H9 (cell line): ENCODE measurements at regions not wholly inside any gene's neighbourhood (a gene's known extent, or its start where the extent isn't known, plus 50 kb on each side); places are given as distances from the start of the nearest gene placed in this dataset.
"Not testable (repeated sequence)": the region's sequence is repeated elsewhere in the genome, so short reads cannot be mapped to it uniquely, and the experiment has no call there.

Experiments
- DNase-seq: peaks from one replicate; pipeline ENCODE4 v3.0.0-alpha.2; 2017
- H2AFZ ChIP-seq: one replicate; pipeline ENCODE4 v1.6.1; 2013; ENCODE audit warnings: mild to moderate bottlenecking, low read length, control low read depth, moderate library complexity
- H2AK5ac ChIP-seq: 2 replicates; pipeline ENCODE4 v1.6.1; 2013; ENCODE audit warnings: low read length, control low read depth, mixed read lengths; ENCODE audit not compliant: insufficient read length
- H2BK120ac ChIP-seq: one replicate; pipeline ENCODE4 v1.6.1; 2013; ENCODE audit warnings: low read depth, mild to moderate bottlenecking, low read length, control low read depth, inconsistent platforms; ENCODE audit not compliant: poor library complexity, severe bottlenecking
- H2BK12ac ChIP-seq: 2 replicates; pipeline ENCODE4 v1.6.1; 2013; ENCODE audit warnings: low read length, control low read depth, mixed read lengths, low read depth; ENCODE audit not compliant: insufficient read length
- H2BK15ac ChIP-seq: 2 replicates; pipeline ENCODE4 v1.6.1; 2013; ENCODE audit warnings: low read depth, low read length, control low read depth
- H2BK20ac ChIP-seq: one replicate; pipeline ENCODE4 v1.6.1; 2013; ENCODE audit warnings: low read depth, mild to moderate bottlenecking, low read length, control low read depth, inconsistent platforms; ENCODE audit not compliant: poor library complexity, severe bottlenecking
- H2BK5ac ChIP-seq: 2 replicates; pipeline ENCODE4 v1.6.1; 2013; ENCODE audit warnings: low read length, control low read depth, mixed read lengths; ENCODE audit not compliant: insufficient read length
- H3K14ac ChIP-seq: 2 replicates; pipeline ENCODE4 v1.6.1; 2013; ENCODE audit warnings: low read length, control low read depth; ENCODE audit not compliant: insufficient read depth
- H3K18ac ChIP-seq: 2 replicates; pipeline ENCODE4 v1.6.1; 2013; ENCODE audit warnings: low read depth, mild to moderate bottlenecking, mixed read lengths, low read length, control low read depth; ENCODE audit not compliant: insufficient read length
- H3K23ac ChIP-seq: 2 replicates; pipeline ENCODE4 v1.6.1; 2013; ENCODE audit warnings: low read length, control low read depth, mixed read lengths, low read depth; ENCODE audit not compliant: insufficient read length
- H3K23me2 ChIP-seq: 2 replicates; pipeline ENCODE4 v1.6.1; 2013; ENCODE audit warnings: low read depth, mild to moderate bottlenecking, mixed read lengths, low read length, control low read depth; ENCODE audit not compliant: insufficient read length, poor library complexity, severe bottlenecking
- H3K27ac ChIP-seq: 2 replicates; pipeline ENCODE4 v1.5.1; 2013; ENCODE audit warnings: low read length, control low read depth, mixed read lengths, low read depth; ENCODE audit not compliant: insufficient read length
- H3K27me3 ChIP-seq: 2 replicates; pipeline ENCODE4 v1.6.1; 2013; ENCODE audit warnings: low read length, control low read depth, inconsistent platforms; ENCODE audit not compliant: insufficient read depth
- H3K4ac ChIP-seq: 2 replicates; pipeline ENCODE4 v1.6.1; 2013; ENCODE audit warnings: low read depth, mild to moderate bottlenecking, control low read depth, inconsistent platforms, low read length, moderate library complexity
- H3K4me1 ChIP-seq: 2 replicates; pipeline ENCODE4 v1.6.1; 2013; ENCODE audit warnings: low read length, control low read depth, inconsistent platforms; ENCODE audit not compliant: insufficient read depth
- H3K4me2 ChIP-seq: 2 replicates; pipeline ENCODE4 v1.6.1; 2013; ENCODE audit warnings: low read length, control low read depth, mixed read lengths; ENCODE audit not compliant: insufficient read length, insufficient read depth
- H3K56ac ChIP-seq: 2 replicates; pipeline ENCODE4 v1.6.1; 2013; ENCODE audit warnings: low read depth, mild to moderate bottlenecking, mixed read lengths, low read length, control low read depth; ENCODE audit not compliant: insufficient read length
- H3K79me1 ChIP-seq: 2 replicates; pipeline ENCODE4 v1.6.1; 2013; ENCODE audit warnings: low read depth, mild to moderate bottlenecking, moderate library complexity, low read length, control low read depth, inconsistent platforms; ENCODE audit not compliant: insufficient read depth, poor library complexity, severe bottlenecking
- H3K79me2 ChIP-seq: 2 replicates; pipeline ENCODE4 v1.6.1; 2013; ENCODE audit warnings: low read length, control low read depth, inconsistent platforms; ENCODE audit not compliant: insufficient read depth
- H3K9ac ChIP-seq: 2 replicates; pipeline ENCODE4 v1.6.1; 2013; ENCODE audit warnings: low read length, control low read depth, mixed read lengths; ENCODE audit not compliant: insufficient read length; ENCODE audit errors: extremely low read depth
- H3K9me3 ChIP-seq: one replicate; pipeline ENCODE4 v1.6.1; 2013; ENCODE audit warnings: low read depth, low read length, inconsistent platforms; ENCODE audit not compliant: control insufficient read depth
- H3T11ph ChIP-seq: one replicate; pipeline ENCODE4 v1.6.1; 2013; ENCODE audit warnings: mild to moderate bottlenecking, low read length, control low read depth, inconsistent platforms
- H4K20me1 ChIP-seq: one replicate; pipeline ENCODE4 v1.6.1; 2013; ENCODE audit not compliant: control insufficient read depth, insufficient read length, insufficient read depth
- H4K5ac ChIP-seq: 2 replicates; pipeline ENCODE4 v1.6.1; 2013; ENCODE audit warnings: low read depth, mild to moderate bottlenecking, mixed read lengths, low read length, control low read depth; ENCODE audit not compliant: insufficient read length
- H4K8ac ChIP-seq: replicated peaks from 2 replicates; pipeline ENCODE4 v1.6.1; 2013; ENCODE audit warnings: low read length, control low read depth, mixed read lengths, low read depth; ENCODE audit not compliant: insufficient read length
- H4K91ac ChIP-seq: 2 replicates; pipeline ENCODE4 v1.6.1; 2013; ENCODE audit warnings: low read depth, mild to moderate bottlenecking, moderate library complexity, mixed read lengths, low read length, control low read depth; ENCODE audit not compliant: insufficient read length
- H3K27ac Mint-ChIP-seq, 3 experiments: 2 replicates in 2 of 3; 3 replicates in 1 of 3; pipeline ENCODE4 v1.8.0; 2020 to 2021; ENCODE audit warnings: mixed read lengths in 3 of 3, mild to moderate bottlenecking in 1 of 3, moderate library complexity in 1 of 3
- H3K27me3 Mint-ChIP-seq: 2 replicates; pipeline ENCODE4 v1.8.0; 2021; ENCODE audit warnings: low read depth, mild to moderate bottlenecking, moderate library complexity, mixed read lengths
- H3K36me3 Mint-ChIP-seq, 3 experiments: 2 replicates in 2 of 3; 3 replicates in 1 of 3; pipeline ENCODE4 v1.8.0; 2020 to 2021; ENCODE audit warnings: low read depth in 3 of 3, mixed read lengths in 3 of 3; ENCODE audit not compliant: insufficient read depth in 1 of 3
- H3K4me1 Mint-ChIP-seq, 2 experiments: 2 replicates each; pipeline ENCODE4 v1.8.0; 2020; ENCODE audit warnings: mixed read lengths in 2 of 2
- H3K4me3 Mint-ChIP-seq, 2 experiments: 2 replicates in 1 of 2; 3 replicates in 1 of 2; pipeline ENCODE4 v1.8.0; 2020 to 2021; ENCODE audit warnings: mild to moderate bottlenecking in 2 of 2, mixed read lengths in 2 of 2, moderate library complexity in 1 of 2
- H3K9me3 Mint-ChIP-seq, 2 experiments: 2 replicates in 1 of 2; 3 replicates in 1 of 2; pipeline ENCODE4 v1.8.0; 2020; ENCODE audit warnings: mild to moderate bottlenecking in 2 of 2, mixed read lengths in 2 of 2, moderate library complexity in 1 of 2
- WGBS: extraction: QIAGEN DNeasy Blood & Tissue Kit; methylation state at CpG from one replicate; pipeline ENCODE4 v1.1.7; 2013; ENCODE audit warnings: missing lambda C conversion rate, low lambda C conversion rate, mixed read lengths; ENCODE audit not compliant: insufficient read length; ENCODE audit errors: extremely low coverage; 5-methylcytosine and 5-hydroxymethylcytosine counted together
- TF ChIP-seq, protein P1 (sequence below): fragments of 200-600 bp; sonication (generic); conservative IDR thresholded peaks from 3 replicates; pipeline ENCODE4 v1.8.0; 2021; ENCODE audit warnings: antibody characterized with exemption, mild to moderate bottlenecking

DNA sequence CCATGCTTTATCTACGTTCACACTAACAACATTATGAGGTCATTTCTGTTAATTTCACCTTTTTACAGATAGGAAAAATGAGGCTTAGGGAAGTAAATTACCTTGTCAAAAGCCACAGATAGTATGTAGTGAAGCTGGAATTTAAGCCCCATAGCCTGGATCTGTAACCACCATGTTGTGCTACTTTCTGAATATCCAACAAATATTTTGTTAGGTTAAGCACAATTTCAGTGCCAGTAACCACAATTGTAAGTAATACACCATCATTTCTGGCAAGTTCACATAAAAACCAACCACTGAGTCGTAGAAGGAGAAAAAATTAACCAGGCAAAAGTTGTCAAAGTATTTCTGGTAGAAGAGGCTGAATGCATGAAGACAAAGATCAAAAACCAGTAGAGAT is 593.1 kb upstream of the CAMK1G start:
- Histone ChIP-seq H3K56ac (no peak overlapping the region), H2BK15ac (no peak overlapping the region), H3K4me1 (no peaks in the 10 kb centered on the region), H3K18ac (no peak overlapping the region), H2BK120ac (no peak overlapping the region), H3K9ac (no peak overlapping the region), H2AFZ (no peak overlapping the region), H2BK20ac (no peak overlapping the region), H4K5ac (no peak overlapping the region), H3K4ac (no peak overlapping the region), H2BK12ac (no peak overlapping the region), H3K23ac (no peak overlapping the region), H2AK5ac (no peak overlapping the region), H4K91ac (no peak overlapping the region), H3K14ac (no peak overlapping the region), H3K79me2 (no peaks in the 10 kb centered on the region), H3K4me2 (no peak overlapping the region), H4K8ac (no peak overlapping the region), H2BK5ac (no peak overlapping the region), H4K20me1 (no peaks in the 10 kb centered on the region), H3K27ac (no peak overlapping the region), H3T11ph (no peak overlapping the region), H3K9me3 (no peaks in the 10 kb centered on the region), H3K27me3 (no peaks in the 10 kb centered on the region), H3K79me1 (no peaks in the 10 kb centered on the region), H3K23me2 (no peaks in the 10 kb centered on the region)
- peaks cover 27 to 28% of the 10 kb centered on the region in 2 experiments for H3K9me3 Mint-ChIP-seq
- DNase-seq: no peak
- WGBS: no CpG with 5 or more reads among the region's 2 CpGs
- H3K27ac Mint-ChIP-seq: no peak overlapping the region
- no peaks in the 10 kb centered on the region for H3K4me1 Mint-ChIP-seq
- peaks cover 2% of the 10 kb centered on the region; the same call in 1 of the 2 replicates for H3K27me3 Mint-ChIP-seq
- TF ChIP-seq, protein P1, sequence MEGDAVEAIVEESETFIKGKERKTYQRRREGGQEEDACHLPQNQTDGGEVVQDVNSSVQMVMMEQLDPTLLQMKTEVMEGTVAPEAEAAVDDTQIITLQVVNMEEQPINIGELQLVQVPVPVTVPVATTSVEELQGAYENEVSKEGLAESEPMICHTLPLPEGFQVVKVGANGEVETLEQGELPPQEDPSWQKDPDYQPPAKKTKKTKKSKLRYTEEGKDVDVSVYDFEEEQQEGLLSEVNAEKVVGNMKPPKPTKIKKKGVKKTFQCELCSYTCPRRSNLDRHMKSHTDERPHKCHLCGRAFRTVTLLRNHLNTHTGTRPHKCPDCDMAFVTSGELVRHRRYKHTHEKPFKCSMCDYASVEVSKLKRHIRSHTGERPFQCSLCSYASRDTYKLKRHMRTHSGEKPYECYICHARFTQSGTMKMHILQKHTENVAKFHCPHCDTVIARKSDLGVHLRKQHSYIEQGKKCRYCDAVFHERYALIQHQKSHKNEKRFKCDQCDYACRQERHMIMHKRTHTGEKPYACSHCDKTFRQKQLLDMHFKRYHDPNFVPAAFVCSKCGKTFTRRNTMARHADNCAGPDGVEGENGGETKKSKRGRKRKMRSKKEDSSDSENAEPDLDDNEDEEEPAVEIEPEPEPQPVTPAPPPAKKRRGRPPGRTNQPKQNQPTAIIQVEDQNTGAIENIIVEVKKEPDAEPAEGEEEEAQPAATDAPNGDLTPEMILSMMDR: no peak
- H3K36me3 Mint-ChIP-seq: peaks cover 8 to 25% (median 15%) of the 10 kb centered on the region in 3 experiments
- H3K4me3 Mint-ChIP-seq: no peak overlapping the region

GRCh38 chr1:208997053-208997452 is 586.5 kb upstream of the CAMK1G start:
- H3T11ph ChIP-seq, H4K91ac ChIP-seq, H2AK5ac ChIP-seq, H3K79me2 ChIP-seq, H3K27me3 ChIP-seq, H3K36me3 Mint-ChIP-seq, H3K23ac ChIP-seq, H3K79me1 ChIP-seq, H3K18ac ChIP-seq, H3K4ac ChIP-seq, H3K4me3 Mint-ChIP-seq, H2BK15ac ChIP-seq, DNase-seq, H4K5ac ChIP-seq, H4K8ac ChIP-seq, H3K4me1 ChIP-seq, H2BK120ac ChIP-seq, H4K20me1 ChIP-seq, H3K9me3 ChIP-seq, H3K4me1 Mint-ChIP-seq, H3K9ac ChIP-seq, H3K27ac Mint-ChIP-seq, H2BK20ac ChIP-seq, H2AFZ ChIP-seq, H3K14ac ChIP-seq, H3K4me2 ChIP-seq, H3K27ac ChIP-seq, H3K56ac ChIP-seq, H2BK12ac ChIP-seq, H3K27me3 Mint-ChIP-seq, H3K23me2 ChIP-seq, H2BK5ac ChIP-seq: not testable (repeated sequence)
- WGBS: no CpG with 5 or more reads among the region's 2 CpGs
- H3K9me3 Mint-ChIP-seq: peaks cover 10 to 11% of the 10 kb centered on the region in 2 experiments
